ENCODE measurements at regions not wholly inside any gene's neighbourhood (a gene's known extent, or its start where the extent isn't known, plus 50 kb on each side); places are given as distances from the start of the nearest gene placed in this dataset.

GRCh38 chr10:78356291-78356900 is 322.7 kb downstream of the RPS24 start:
- intact Hi-C loops (cut with micrococcal nuclease; ENCODE audit: unreplicated experiment): no loop called here
- no TSS peak for BruUV-seq (replicated peaks)
- Mint-ChIP-seq H3K4me1 (ENCODE audit: low read depth, unreplicated experiment) (no peaks in the 10 kb centered on the region), H3K9me3 (ENCODE audit: low read depth, unreplicated experiment) (no peaks in the 10 kb centered on the region), H3K27ac (ENCODE audit: unreplicated experiment) (no peak overlapping the region), H3K36me3 (ENCODE audit: insufficient read depth, unreplicated experiment) (no peaks in the 10 kb centered on the region), H3K27me3 (ENCODE audit: unreplicated experiment) (peaks cover 99% of the 10 kb centered on the region), H3K4me3 (ENCODE audit: low read depth, unreplicated experiment) (no peak overlapping the region)
- DNase-seq: no peak
- CTCF ChIA-PET: no interaction called here
- TF ChIP-seq, protein P1, sequence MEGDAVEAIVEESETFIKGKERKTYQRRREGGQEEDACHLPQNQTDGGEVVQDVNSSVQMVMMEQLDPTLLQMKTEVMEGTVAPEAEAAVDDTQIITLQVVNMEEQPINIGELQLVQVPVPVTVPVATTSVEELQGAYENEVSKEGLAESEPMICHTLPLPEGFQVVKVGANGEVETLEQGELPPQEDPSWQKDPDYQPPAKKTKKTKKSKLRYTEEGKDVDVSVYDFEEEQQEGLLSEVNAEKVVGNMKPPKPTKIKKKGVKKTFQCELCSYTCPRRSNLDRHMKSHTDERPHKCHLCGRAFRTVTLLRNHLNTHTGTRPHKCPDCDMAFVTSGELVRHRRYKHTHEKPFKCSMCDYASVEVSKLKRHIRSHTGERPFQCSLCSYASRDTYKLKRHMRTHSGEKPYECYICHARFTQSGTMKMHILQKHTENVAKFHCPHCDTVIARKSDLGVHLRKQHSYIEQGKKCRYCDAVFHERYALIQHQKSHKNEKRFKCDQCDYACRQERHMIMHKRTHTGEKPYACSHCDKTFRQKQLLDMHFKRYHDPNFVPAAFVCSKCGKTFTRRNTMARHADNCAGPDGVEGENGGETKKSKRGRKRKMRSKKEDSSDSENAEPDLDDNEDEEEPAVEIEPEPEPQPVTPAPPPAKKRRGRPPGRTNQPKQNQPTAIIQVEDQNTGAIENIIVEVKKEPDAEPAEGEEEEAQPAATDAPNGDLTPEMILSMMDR (IDR thresholded peaks at IDR 0.05; ENCODE audit: unreplicated experiment): no peak

- H3K9me3 Mint-ChIP-seq (ENCODE audit: low read depth, unreplicated experiment): no peaks in the 10 kb centered on the region
- intact Hi-C loops (cut with micrococcal nuclease; ENCODE audit: unreplicated experiment): no loop called here
- H3K27me3 Mint-ChIP-seq (ENCODE audit: unreplicated experiment): peaks cover 99% of the 10 kb centered on the region
- TF ChIP-seq, protein P1 (IDR thresholded peaks at IDR 0.05; ENCODE audit: unreplicated experiment): no peak
- CTCF ChIA-PET: no interaction called here
- no peak overlapping the region for H3K4me3 Mint-ChIP-seq (ENCODE audit: low read depth, unreplicated experiment)
- no peaks in the 10 kb centered on the region for H3K36me3 Mint-ChIP-seq (ENCODE audit: insufficient read depth, unreplicated experiment)
- H3K4me1 Mint-ChIP-seq (ENCODE audit: low read depth, unreplicated experiment): no peaks in the 10 kb centered on the region
- BruUV-seq (replicated peaks): no TSS peak
- DNase-seq: no peak
- H3K27ac Mint-ChIP-seq (ENCODE audit: unreplicated experiment): no peak overlapping the region
Measured at GRCh38 chr10:78357141-78358063, 323.7 kb downstream of the RPS24 start.

GRCh38 chr10:78358351-78358750 is 324.7 kb downstream of the RPS24 start:
- Mint-ChIP-seq H3K27me3 (ENCODE audit: unreplicated experiment) (peaks cover 99% of the 10 kb centered on the region), H3K4me3 (ENCODE audit: low read depth, unreplicated experiment) (no peak overlapping the region), H3K4me1 (ENCODE audit: low read depth, unreplicated experiment) (no peaks in the 10 kb centered on the region), H3K36me3 (ENCODE audit: insufficient read depth, unreplicated experiment) (no peaks in the 10 kb centered on the region), H3K9me3 (ENCODE audit: low read depth, unreplicated experiment) (no peaks in the 10 kb centered on the region), H3K27ac (ENCODE audit: unreplicated experiment) (no peak overlapping the region)
- intact Hi-C loops (cut with micrococcal nuclease; ENCODE audit: unreplicated experiment): no loop called here
- CTCF ChIA-PET: no interaction called here
- no peak for DNase-seq
- no TSS peak for BruUV-seq (replicated peaks)
- TF ChIP-seq, protein P1 (IDR thresholded peaks at IDR 0.05; ENCODE audit: unreplicated experiment): no peak

GRCh38 chr10:78358982-78359381 is 325.3 kb downstream of the RPS24 start:
- TF ChIP-seq, protein P1 (IDR thresholded peaks at IDR 0.05; ENCODE audit: unreplicated experiment): no peak
- intact Hi-C loops (cut with micrococcal nuclease; ENCODE audit: unreplicated experiment): no loop called here
- Mint-ChIP-seq H3K4me3 (ENCODE audit: low read depth, unreplicated experiment) (no peak overlapping the region), H3K9me3 (ENCODE audit: low read depth, unreplicated experiment) (no peaks in the 10 kb centered on the region), H3K4me1 (ENCODE audit: low read depth, unreplicated experiment) (no peaks in the 10 kb centered on the region), H3K27me3 (ENCODE audit: unreplicated experiment) (peaks cover 99% of the 10 kb centered on the region), H3K36me3 (ENCODE audit: insufficient read depth, unreplicated experiment) (no peaks in the 10 kb centered on the region), H3K27ac (ENCODE audit: unreplicated experiment) (no peak overlapping the region)
- BruUV-seq (replicated peaks): no TSS peak
- no peak for DNase-seq
- CTCF ChIA-PET: no interaction called here
